ENCODE measurements at regions not wholly inside any gene's neighbourhood (a gene's known extent, or its start where the extent isn't known, plus 50 kb on each side); places are given as distances from the start of the nearest gene placed in this dataset. TPM values are rescaled to one million over a fixed set of nuclear protein-coding genes. Genes with fewer than 3 reads are reported as not detected.

Small RNA genes lying in the stretch of these regions (small RNA-seq; reads per million reads assigned to genes)
- gene MIR1587, result not detected
- not detected for gene MIR3937
- gene RN7SL732P, result not detected
- gene RNU6-591P, result not detected

Measured in Karpas-422 (cell line).